K562 (cell line): ENCODE measurements at regions not wholly inside any gene's neighbourhood (a gene's known extent, or its start where the extent isn't known, plus 50 kb on each side); places are given as distances from the start of the nearest gene placed in this dataset.

ENCODE experiments used
- CHD1 ChIP-seq: fragments of 200-600 bp; sonication (generic); IDR thresholded peaks from one replicate; pipeline ENCODE4 v1.6.1; 2012; ENCODE audit warnings: mild to moderate bottlenecking, moderate library complexity, low read length, inconsistent platforms
- TAF1 ChIP-seq: IDR thresholded peaks from 2 replicates; pipeline ENCODE4 v1.6.1; 2011; ENCODE audit warnings: mild to moderate bottlenecking, low read length, moderate library complexity; ENCODE audit not compliant: insufficient read depth, control insufficient read depth, severe bottlenecking; ENCODE audit errors: extremely low read depth
- TCF7 ChIP-seq: sonication (generic); IDR thresholded peaks from 2 replicates; pipeline ENCODE4 v1.6.1; 2016; ENCODE audit warnings: antibody characterized with exemption, borderline replicate concordance
- ZBTB33 ChIP-seq: sonication (generic); formaldehyde crosslinking; IDR thresholded peaks from 2 replicates; pipeline ENCODE4 v1.8.1; 2023; ENCODE audit warnings: mild to moderate bottlenecking, missing genetic modification reagents

- no peak for TF ChIP-seq ZBTB33 (CRISPR knock-in tag)
- no peak for TF ChIP-seq TCF7
- TF ChIP-seq TAF1: no peak
- no peak for TF ChIP-seq CHD1
Measured at GRCh38 chr6:81130969-81131368, 621.5 kb downstream of the TENT5A start.
